Muscle layer of colon (tissue), 2 donors: ENCODE measurements at regions not wholly inside any gene's neighbourhood (a gene's known extent, or its start where the extent isn't known, plus 50 kb on each side); places are given as distances from the start of the nearest gene placed in this dataset.
"Not testable (repeated sequence)": the region's sequence is repeated elsewhere in the genome, so short reads cannot be mapped to it uniquely, and the experiment has no call there.

ENCODE experiments used
- H3K27ac ChIP-seq: one replicate; pipeline ENCODE4 v1.7.0; 2013; ENCODE audit warnings: low read depth, mild to moderate bottlenecking, low read length, moderate library complexity
- H3K27me3 ChIP-seq, 2 donors: one replicate each; pipeline ENCODE4 v1.7.0; 2013; ENCODE audit warnings: low read length in 2 of 2, mild to moderate bottlenecking in 2 of 2; ENCODE audit not compliant: insufficient read depth in 2 of 2, control insufficient read depth in 1 of 2
- H3K36me3 ChIP-seq: one replicate; pipeline ENCODE4 v1.7.0; 2013; ENCODE audit warnings: mild to moderate bottlenecking, low read length; ENCODE audit not compliant: insufficient read depth
- H3K4me1 ChIP-seq: one replicate; pipeline ENCODE4 v1.7.0; 2013; ENCODE audit warnings: mild to moderate bottlenecking, low read length; ENCODE audit not compliant: insufficient read depth
- H3K4me3 ChIP-seq, 2 donors: one replicate each; pipeline ENCODE4 v1.7.0; 2013; ENCODE audit warnings: low read length in 2 of 2, low read depth in 1 of 2, mild to moderate bottlenecking in 1 of 2, moderate library complexity in 1 of 2
- H3K9ac ChIP-seq: one replicate; pipeline ENCODE4 v1.7.0; 2013; ENCODE audit warnings: low read length
- H3K9me3 ChIP-seq: one replicate; pipeline ENCODE4 v1.7.0; 2013; ENCODE audit warnings: mild to moderate bottlenecking, low read length
- donor health status: abdominal sarcoma.
- donor health status: Adenocarcinoma of cecum.

- Histone ChIP-seq H3K36me3 (no peaks in the 10 kb centered on the region), H3K9me3 (peaks cover 7% of the 10 kb centered on the region), H3K4me3 (no peak overlapping the region), H3K27me3 (no peaks in the 10 kb centered on the region), H3K9ac (no peak overlapping the region), H3K4me1 (no peaks in the 10 kb centered on the region), H3K27ac (no peak overlapping the region)
Measured at GRCh38 chr2:144990661-144991060, 470.7 kb upstream of the ZEB2 start.

- Histone ChIP-seq H3K9ac (no peak overlapping the region), H3K9me3 (peaks cover 12% of the 10 kb centered on the region), H3K36me3 (no peaks in the 10 kb centered on the region), H3K4me1 (no peaks in the 10 kb centered on the region), H3K27ac (no peak overlapping the region), H3K27me3 (no peaks in the 10 kb centered on the region), H3K4me3 (no peak overlapping the region)
Measured at GRCh38 chr2:144989579-144990270, 469.8 kb upstream of the ZEB2 start.

- H3K27ac ChIP-seq, result no peak overlapping the region
- H3K4me3 ChIP-seq, result no peak overlapping the region
- H3K9me3 ChIP-seq, result peaks cover 12% of the 10 kb centered on the region
- H3K36me3 ChIP-seq, result no peaks in the 10 kb centered on the region
- no peaks in the 10 kb centered on the region for H3K27me3 ChIP-seq
- no peaks in the 10 kb centered on the region for H3K4me1 ChIP-seq
- H3K9ac ChIP-seq, result no peak overlapping the region
Measured at GRCh38 chr2:144988591-144988990, 468.7 kb upstream of the ZEB2 start.

GRCh38 chr2:144986691-144987090, 466.8 kb upstream of the ZEB2 start:
- H3K9ac ChIP-seq, result no peak overlapping the region
- no peaks in the 10 kb centered on the region for H3K27me3 ChIP-seq
- H3K27ac ChIP-seq, result no peak overlapping the region
- no peaks in the 10 kb centered on the region for H3K36me3 ChIP-seq
- no peaks in the 10 kb centered on the region for H3K4me1 ChIP-seq
- peaks cover 12% of the 10 kb centered on the region for H3K9me3 ChIP-seq
- H3K4me3 ChIP-seq, result no peak overlapping the region

GRCh38 chr2:144984038-144984437, 464.1 kb upstream of the ZEB2 start:
- no peaks in the 10 kb centered on the region for H3K36me3 ChIP-seq
- no peak overlapping the region for H3K9ac ChIP-seq
- peaks cover 12% of the 10 kb centered on the region for H3K9me3 ChIP-seq
- no peak overlapping the region for H3K4me3 ChIP-seq
- no peaks in the 10 kb centered on the region for H3K27me3 ChIP-seq
- H3K4me1 ChIP-seq, result no peaks in the 10 kb centered on the region
- H3K27ac ChIP-seq, result no peak overlapping the region

DNA sequence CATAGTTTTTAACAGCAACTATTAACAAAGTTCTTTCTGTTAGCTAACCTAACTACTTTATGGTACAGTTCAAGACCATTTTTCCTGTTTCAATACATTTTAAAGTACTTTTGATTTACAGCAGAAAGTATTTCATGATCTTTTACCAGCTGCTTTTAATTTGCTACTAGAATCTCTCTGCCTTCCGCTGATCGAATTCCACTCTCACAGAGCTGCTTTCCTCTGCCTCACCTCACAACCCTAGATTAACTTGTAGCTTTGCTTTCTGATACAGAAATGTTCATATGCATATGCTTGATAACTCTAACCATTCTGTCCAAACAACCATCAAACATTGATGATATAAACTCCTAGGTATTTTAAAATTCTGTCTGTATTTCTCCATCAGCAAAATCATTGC, 463.2 kb upstream of the ZEB2 start:
- Histone ChIP-seq H3K4me3 (no peak overlapping the region), H3K27me3 (no peaks in the 10 kb centered on the region), H3K27ac (no peak overlapping the region), H3K36me3 (no peaks in the 10 kb centered on the region), H3K9ac (no peak overlapping the region), H3K4me1 (no peaks in the 10 kb centered on the region), H3K9me3 (peaks cover 12% of the 10 kb centered on the region)

DNA sequence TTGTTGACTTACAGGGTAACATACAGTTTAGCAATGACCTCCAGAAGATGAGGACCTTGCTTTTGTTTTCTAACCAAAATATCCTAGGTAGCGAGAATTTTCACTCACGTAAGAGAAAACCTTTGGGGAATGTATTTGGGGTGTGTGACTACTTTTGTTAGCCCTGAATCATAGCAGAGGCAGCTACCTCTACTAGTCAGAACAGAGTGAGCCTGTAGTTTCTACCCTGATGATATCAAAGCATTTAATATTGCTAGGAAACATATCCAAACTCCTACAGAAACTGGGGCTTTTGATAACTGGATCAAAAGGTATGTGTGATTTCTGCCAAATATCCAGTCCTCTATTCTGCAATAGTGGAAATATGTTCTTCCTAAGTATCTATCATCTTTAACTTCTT, 462.6 kb upstream of the ZEB2 start:
- Histone ChIP-seq H3K4me1 (no peaks in the 10 kb centered on the region), H3K27ac (no peak overlapping the region), H3K9ac (no peak overlapping the region), H3K36me3 (no peaks in the 10 kb centered on the region), H3K27me3 (no peaks in the 10 kb centered on the region), H3K9me3 (peaks cover 12% of the 10 kb centered on the region), H3K4me3 (no peak overlapping the region)

DNA sequence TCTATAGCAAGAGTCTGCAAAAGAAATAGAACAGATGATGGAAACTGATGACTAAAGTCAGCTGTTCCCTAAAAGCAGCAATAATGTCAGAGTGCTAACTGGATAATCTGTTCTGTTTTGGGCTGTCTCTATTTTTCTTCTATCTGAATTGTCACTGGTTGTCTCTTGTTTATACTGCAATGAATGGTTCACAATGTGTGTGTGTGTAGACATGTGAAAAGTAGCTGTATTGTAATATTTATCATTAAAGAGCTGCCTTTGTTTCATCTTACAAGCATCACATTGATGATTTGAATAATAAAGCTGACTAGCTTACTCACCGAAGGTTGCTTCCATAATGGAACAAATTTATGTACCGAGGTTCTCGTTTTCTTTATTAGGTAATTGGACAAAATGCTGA, 456.0 kb upstream of the ZEB2 start:
- H3K9me3 ChIP-seq, result no peaks in the 10 kb centered on the region
- H3K27ac ChIP-seq, result no peak overlapping the region
- H3K27me3 ChIP-seq, result no peaks in the 10 kb centered on the region
- H3K4me1 ChIP-seq, result no peaks in the 10 kb centered on the region
- H3K36me3 ChIP-seq, result no peaks in the 10 kb centered on the region
- no peak overlapping the region for H3K4me3 ChIP-seq
- H3K9ac ChIP-seq, result no peak overlapping the region

DNA sequence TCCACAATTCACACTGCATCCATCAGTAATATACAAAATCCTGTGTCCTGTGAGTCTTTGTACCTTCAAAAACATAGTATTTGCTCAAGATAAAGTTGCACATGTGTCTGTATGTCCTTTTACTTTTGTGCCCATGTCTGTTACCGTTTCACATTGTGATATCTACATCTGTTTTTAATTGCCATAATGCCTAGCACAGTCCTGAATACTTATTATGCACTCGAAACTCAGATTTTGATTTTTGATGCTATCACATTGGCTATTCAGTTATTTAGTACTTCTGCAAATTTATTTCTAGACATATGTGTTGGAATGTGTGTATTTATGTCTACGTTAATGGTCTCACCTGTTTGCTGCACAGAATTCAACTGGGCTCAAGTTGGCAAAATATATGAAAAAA, 452.8 kb upstream of the ZEB2 start:
- no peaks in the 10 kb centered on the region for H3K4me1 ChIP-seq
- H3K4me3 ChIP-seq, result no peak overlapping the region
- no peak overlapping the region for H3K27ac ChIP-seq
- no peaks in the 10 kb centered on the region for H3K36me3 ChIP-seq
- H3K9me3 ChIP-seq, result no peaks in the 10 kb centered on the region
- H3K27me3 ChIP-seq, result no peaks in the 10 kb centered on the region
- no peak overlapping the region for H3K9ac ChIP-seq

- Histone ChIP-seq H3K9me3 (no peaks in the 10 kb centered on the region), H3K27ac (no peak overlapping the region), H3K9ac (no peak overlapping the region), H3K36me3 (no peaks in the 10 kb centered on the region), H3K4me3 (no peak overlapping the region), H3K27me3 (no peaks in the 10 kb centered on the region), H3K4me1 (no peaks in the 10 kb centered on the region)
Measured at GRCh38 chr2:144971786-144972335, 451.9 kb upstream of the ZEB2 start.

- H3K9me3 ChIP-seq, H3K9ac ChIP-seq, H3K27me3 ChIP-seq, H3K4me1 ChIP-seq, H3K27ac ChIP-seq, H3K36me3 ChIP-seq, H3K4me3 ChIP-seq: not testable (repeated sequence)
Measured at GRCh38 chr2:144970410-144970809, 450.5 kb upstream of the ZEB2 start.

DNA sequence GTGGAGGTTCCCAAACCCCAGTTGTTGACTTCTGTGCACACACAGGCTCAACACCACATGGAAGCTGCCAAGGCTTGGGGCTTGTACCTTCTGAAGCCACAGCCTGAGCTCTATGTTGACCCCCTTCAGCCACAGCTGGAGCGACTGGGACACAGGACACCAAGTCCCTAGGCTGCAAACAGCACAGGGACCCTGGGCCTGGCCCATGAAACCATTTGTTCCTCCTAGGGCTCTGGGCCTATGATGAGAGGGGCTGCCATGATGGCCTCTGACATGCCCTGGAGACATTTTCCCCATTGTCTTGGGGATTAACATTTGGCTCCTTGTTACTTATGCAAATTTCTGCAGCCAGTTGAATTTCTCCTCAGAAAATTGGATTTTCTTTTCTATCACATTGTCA, 449.6 kb upstream of the ZEB2 start:
- not testable (repeated sequence) for H3K27me3 ChIP-seq, H3K4me3 ChIP-seq, H3K9me3 ChIP-seq, H3K4me1 ChIP-seq, H3K9ac ChIP-seq, H3K36me3 ChIP-seq, H3K27ac ChIP-seq
